HG03064 (cell line): ENCODE measurements at regions not wholly inside any gene's neighbourhood (a gene's known extent, or its start where the extent isn't known, plus 50 kb on each side); places are given as distances from the start of the nearest gene placed in this dataset.
"Not testable (repeated sequence)": the region's sequence is repeated elsewhere in the genome, so short reads cannot be mapped to it uniquely, and the experiment has no call there.

Experiments
- ATAC-seq: cut with Tn5 transposase; IDR thresholded peaks from one replicate; pipeline ENCODE4 v1.9.1; 2021; ENCODE audit warnings: low read depth; ENCODE audit not compliant: unreplicated experiment

- ATAC-seq, result no peak
Observed at GRCh38 chr6:37078814-37079213, 73.4 kb downstream of the FGD2 start.

DNA sequence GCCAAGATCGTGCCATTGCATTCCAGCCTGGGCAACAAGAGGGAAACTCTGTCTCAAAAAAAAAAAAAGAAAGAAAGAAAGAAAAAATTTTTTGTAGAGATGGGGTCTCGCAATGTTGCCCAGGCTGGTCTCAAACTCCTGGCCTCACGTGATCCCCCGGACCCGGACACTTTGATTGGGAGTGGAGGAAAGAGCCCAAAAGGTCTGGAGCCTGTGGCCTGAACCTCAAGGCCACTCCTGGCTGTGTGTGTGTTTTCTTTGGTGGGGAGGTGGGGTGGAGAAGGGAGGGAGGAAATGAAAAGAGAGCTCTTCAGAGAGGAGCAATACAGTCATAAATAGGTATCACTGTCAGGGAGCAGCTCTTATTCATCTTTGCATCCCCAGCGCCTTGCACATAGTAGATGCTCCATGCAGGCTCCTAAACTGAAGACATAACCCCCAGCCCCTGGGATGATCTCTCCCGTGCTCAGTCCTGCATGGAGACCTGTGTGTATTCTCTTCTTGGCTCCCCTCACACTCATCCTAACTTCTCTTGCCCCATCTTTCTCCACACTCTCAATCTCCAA lies 75.7 kb downstream of the FGD2 start:
- ATAC-seq, result no peak

DNA sequence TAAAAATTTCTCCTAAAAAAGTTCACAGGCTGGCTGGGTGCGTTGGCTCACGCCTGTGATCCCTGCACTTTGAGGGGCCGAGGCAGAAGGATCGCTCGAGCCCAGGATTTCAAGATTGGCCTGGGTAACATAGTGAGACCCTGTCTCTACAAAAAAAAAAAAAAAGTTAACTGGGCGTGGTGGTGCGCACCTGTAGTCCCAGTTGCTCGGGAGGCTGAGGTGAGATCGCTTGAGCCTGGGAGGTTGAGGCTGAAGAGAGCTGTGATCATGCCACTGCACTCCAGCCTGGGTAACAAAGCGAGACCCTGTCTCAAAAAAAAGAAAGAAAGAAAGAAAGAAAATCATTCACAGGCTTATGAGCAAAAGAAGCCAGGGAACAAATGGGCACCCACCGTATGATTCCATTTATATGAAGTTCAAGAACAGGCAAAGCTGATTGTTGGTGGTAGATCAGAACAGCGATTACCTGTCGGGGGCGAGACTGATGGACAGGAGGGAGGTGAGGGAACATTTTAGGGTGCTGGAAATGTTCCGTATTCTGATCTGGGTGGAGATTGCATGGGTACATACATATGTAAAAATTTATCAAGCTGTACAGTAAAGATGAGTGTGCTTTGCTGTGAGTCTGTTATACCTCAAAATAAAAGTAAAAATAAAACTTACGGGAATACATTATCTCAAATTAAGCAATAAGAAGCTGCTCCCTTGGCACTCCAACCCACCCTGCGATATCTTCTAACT lies 77.1 kb downstream of the FGD2 start:
- no peak for ATAC-seq

- no peak for ATAC-seq
Observed at GRCh38 chr6:37083243-37084138, 78.0 kb downstream of the FGD2 start.

DNA sequence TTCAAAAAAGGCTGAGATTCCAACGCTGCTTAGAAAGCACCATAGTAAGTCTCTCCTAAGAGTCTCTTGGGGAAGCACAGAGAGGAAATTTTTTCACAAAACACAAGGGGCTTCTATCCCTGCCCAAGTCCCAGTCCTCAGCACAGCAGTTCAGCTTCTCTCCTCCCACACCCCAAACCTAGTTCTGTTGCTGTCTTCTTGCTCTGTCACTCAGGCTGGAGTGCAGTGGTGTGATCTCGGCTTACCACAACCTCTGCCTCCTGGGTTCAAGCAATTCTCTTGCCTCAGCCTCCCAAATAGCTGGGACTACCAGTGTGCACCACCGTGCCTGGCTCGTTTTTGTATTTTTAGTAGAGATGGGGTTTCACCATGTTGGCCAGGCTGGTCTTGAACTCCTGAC lies 79.2 kb downstream of the FGD2 start:
- ATAC-seq, result not testable (repeated sequence)

- no peak for ATAC-seq
Observed at GRCh38 chr6:37085198-37085597, 79.7 kb downstream of the FGD2 start.

DNA sequence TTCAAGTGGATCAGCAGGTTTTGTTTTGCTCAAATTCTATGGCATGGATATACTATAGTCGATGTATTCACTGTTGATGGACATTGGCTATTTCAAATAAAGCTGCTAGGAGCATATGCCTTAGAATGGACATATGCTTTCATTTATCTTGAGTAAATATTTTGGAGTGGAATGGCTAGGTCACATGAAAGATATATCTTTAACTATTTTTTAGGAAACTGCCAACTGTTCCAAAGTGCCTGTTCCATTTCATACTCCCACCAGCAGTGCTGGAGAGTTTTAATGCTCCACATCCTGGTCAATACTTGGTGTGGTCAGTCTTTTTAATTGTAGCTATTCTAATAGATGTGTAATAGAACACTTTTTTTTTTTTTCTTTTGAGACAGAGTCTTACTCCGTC lies 81.1 kb upstream of the PIM1 start:
- ATAC-seq, result no peak

- ATAC-seq, result no peak
Observed at GRCh38 chr6:37089783-37090182, 80.2 kb upstream of the PIM1 start.

- not testable (repeated sequence) for ATAC-seq
Observed at GRCh38 chr6:37091104-37091503, 78.8 kb upstream of the PIM1 start.

DNA sequence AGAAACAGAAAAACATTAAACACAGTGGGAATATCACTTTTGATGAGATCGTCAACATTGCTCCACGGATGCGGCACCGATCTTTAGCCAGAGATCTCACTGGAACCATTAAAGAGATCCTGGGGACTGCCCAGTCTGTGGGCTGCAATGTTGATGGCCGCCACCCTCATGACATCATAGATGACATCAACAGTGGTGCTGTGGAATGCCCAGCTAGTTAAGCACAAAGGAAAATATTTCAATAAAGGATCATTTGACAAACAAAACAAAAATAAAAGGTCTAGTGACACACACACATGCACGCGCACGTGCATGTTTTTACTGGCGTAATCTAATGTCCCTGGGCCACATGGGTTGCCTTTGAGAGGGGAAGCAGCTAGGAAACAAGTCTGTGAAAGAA lies 78.4 kb upstream of the PIM1 start:
- not testable (repeated sequence) for ATAC-seq

DNA sequence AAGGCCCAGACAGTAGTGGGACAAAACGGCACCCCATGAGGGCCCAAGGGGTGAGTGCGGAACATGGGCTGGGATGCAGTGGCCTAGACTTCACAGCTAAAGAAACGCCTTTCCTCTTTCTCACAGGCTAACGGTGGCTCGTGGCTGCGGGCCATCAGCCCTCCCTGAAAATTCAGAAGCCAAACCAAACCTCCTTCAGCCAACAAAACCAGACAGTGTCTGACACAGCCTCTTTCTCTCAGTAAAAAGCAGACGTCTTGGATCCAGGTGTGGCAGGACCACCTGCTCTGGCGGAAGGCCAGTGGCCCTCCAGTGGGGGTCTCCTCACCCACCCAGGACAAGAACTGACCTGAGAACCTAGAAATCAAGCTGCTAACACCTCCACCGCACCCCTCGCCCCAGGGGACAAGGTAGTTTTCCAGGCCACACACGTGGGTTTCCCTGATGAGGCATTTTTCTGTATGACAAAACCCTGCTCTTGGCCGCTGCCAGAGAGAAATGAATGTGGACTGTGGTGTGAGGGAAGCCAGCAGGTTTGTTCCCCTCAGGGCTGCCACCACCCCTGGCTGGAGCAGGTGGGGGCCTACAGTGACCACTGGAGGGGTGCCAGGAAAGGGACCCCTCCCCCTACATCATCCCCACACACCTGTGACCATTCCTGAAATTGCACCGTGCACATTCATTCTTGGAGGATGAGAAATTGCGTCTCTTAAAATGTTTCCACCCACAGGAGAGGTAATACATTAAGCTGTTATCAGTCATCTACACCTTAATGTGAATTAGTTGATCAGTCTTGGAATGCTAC lies 76.8 kb upstream of the PIM1 start:
- no peak for ATAC-seq

- ATAC-seq, result no peak
Observed at GRCh38 chr6:37093728-37094069, 76.3 kb upstream of the PIM1 start.

GRCh38 chr6:37095997-37096396 lies 74.0 kb upstream of the PIM1 start:
- no peak for ATAC-seq

DNA sequence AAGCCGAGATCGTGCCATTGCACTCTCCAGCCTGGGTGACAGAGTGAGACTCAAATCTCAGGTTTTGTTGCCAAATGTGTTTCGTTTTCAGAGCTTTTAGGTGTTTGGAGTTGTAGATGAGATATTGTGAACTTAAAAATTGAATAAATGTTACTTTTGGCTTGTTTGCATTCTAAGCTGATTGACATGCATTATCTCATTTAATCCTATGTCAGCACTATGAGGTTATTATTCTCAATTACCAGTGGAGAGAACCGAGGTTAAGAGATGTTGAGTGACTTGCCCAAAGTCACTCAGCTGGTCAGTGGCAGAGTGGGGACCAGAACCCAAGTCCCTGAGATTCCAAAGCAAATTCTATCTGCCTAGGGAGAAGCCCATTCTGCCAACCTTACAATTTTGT lies 72.6 kb upstream of the PIM1 start:
- ATAC-seq, result no peak

DNA sequence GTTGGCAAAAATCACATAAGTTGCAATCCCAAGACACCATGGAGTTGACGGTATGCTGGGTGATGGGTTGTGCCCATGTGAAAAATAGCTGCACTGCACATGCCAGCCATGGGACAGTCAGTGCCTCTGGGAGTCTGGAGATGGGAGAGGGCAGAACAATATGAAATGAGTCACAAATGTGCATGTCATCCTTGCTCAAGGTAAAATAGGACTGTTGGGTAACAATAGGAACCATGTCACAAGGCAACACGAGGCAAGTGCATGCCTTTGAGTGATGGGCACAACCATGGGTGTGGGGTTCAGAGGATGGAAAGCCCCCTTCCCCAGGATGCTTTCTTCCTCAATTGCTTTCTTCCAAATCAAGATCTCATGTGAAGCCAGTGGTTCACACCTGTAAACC lies 70.5 kb upstream of the PIM1 start:
- no peak for ATAC-seq

GRCh38 chr6:37100745-37101144 lies 69.2 kb upstream of the PIM1 start:
- ATAC-seq, result no peak

DNA sequence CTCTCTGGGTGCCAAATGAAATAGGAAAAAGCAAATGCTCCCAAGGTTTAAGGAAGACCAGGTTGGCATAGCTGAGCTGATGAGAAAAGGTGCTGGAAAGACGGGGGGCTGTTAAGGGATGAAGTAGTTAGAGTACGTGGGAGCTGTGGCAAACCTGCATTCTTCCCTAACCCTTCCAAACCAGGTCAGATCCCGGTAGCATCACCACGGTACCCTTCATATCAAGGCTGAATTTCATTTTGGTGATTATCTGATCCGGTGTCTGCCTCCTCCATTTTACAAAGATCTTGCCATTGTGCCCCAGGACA lies 68.0 kb upstream of the PIM1 start:
- no peak for ATAC-seq

- ATAC-seq, result peak; percentile 57
Observed at GRCh38 chr6:37102299-37103168, 67.4 kb upstream of the PIM1 start.

DNA sequence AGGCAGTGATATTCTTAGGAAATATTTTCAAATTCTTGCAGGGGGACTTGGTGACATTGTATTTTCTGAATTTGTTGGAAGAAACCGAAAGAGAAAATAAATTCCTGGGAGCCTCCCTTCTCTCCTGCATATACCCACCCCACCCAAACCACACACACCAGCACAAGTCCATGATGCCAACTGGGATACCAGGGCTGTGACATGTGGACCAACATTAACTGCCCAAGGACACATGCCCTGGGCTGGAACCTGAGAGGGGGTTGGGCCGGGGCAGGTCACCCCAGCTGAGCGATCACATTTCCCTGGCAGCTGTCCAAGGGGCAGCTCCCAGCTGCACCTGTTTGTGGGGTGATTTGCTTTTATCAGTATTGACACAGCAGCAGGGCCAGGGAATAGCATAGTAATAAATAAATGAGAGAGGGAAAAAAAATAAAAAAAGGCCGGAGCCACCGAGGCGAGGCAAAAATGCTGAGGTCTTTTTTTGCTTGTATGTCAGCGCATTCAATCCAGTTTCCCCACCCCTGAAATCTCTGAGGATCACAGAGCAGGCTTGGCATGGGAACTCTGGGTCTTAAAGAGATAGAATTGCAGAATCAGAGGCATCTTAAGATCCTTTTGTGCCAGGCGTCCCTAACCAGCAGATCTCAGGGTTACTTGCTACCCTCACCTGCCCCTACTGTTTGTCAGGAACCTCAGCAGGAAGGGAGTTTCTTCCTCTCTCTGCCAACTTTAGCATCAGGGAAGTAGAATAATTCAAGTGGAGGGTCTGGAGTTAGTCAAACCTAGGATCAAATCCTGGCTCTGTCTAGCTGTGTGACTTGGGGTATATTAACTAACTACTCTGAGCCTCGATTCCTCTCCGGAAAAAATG lies 66.5 kb upstream of the PIM1 start:
- ATAC-seq, result no peak
